NCI-H1105 treated with DMSO at 0.1 percent for 48 hours (cell line): ENCODE measurements at regions not wholly inside any gene's neighbourhood (a gene's known extent, or its start where the extent isn't known, plus 50 kb on each side); places are given as distances from the start of the nearest gene placed in this dataset.
"Not testable (repeated sequence)": the region's sequence is repeated elsewhere in the genome, so short reads cannot be mapped to it uniquely, and the experiment has no call there.

Experiments used
- DNase-seq: peaks from one replicate; lab custom pipeline; 2025; lab: John Stamatoyannopoulos, UW

DNA sequence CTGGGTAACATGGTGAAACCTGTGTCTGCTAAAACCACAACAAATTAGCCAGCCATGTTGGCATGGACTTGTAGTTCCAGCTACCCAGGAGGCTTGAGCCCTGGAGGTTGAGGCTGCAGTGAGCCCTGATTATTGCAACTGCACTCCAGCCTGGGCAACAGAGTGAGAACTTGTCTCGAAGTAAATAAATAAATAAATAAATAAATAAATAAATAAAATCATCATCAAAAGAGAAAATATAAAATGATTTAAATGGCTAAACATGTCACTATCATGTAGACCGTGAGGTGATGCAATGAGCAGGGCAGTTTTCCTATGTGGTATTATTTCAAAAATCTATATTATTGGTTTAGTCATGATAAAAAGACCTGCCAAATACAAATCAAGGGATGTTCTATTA, 2074.3 kb downstream of the PCDH9 start:
- no peak for DNase-seq

GRCh38 chr13:65154661-65155447, 2075.3 kb downstream of the PCDH9 start:
- no peak for DNase-seq

DNA sequence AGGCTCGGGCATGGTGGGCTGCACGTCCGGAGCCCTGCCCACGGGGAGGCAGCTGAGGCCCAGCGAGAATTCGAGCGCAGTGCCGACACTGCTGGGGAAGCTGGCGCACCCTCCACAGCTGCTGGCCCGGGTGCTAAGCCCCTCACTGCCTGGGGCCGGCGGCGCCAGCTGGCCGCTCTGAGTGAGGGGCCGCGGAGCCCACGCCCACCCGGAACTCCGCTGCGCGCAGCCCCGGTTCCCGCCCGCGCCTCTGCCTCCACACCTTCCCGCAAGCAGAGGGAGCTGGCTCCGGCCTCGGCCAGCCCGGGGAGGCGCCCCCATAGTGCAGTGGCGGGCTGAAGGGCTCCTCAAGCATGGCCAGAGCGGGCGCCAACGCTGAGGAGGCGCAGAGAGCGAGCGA, 2080.4 kb downstream of the PCDH9 start:
- no peak for DNase-seq

- no peak for DNase-seq
These were observed 2086.2 kb downstream of the PCDH9 start for GRCh38 chr13:65143920-65144319.

GRCh38 chr13:65133094-65133493, 2097.0 kb downstream of the PCDH9 start:
- no peak for DNase-seq

DNA sequence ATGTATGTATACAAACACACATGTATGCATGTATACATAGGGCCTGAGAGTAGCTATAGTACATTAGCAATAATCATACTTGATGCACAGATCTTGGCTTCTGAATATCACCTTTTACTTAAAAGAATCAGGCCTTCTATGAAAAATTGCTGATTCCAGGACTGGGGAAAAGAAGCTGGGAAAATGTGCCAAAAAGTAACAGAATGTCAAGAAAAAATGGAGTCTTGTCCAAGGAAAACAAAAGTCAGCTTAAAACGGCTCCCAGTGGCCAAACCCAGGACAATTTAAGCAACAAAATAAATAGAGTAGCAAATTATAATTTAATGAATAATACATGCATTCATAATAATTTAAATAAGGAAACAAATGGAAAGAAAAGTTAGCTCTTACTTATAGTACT, 2104.9 kb downstream of the PCDH9 start:
- DNase-seq, result no peak

- no peak for DNase-seq
These were observed 2117.6 kb downstream of the PCDH9 start for GRCh38 chr13:65112531-65112941.

GRCh38 chr13:65112123-65112522, 2118.0 kb downstream of the PCDH9 start:
- no peak for DNase-seq

DNA sequence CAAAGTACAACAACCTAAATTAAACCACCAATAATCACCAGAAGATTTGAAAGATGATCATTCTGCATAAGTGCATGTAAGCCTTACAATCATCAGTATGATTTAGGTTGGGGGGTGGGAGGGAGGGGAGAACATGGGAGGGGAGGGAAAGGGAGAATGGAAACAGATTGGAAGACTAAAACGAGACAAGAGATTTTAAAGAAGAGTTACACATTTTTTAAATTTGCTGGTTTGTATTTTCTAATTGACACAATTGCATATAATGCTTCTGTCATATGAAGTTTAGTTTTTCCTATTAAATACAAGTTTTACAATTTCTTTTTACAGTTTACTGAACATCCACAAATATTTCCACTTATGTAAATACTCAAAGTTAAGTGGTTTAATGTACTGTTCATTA, 2118.9 kb downstream of the PCDH9 start:
- peak; percentile 21 for DNase-seq

DNA sequence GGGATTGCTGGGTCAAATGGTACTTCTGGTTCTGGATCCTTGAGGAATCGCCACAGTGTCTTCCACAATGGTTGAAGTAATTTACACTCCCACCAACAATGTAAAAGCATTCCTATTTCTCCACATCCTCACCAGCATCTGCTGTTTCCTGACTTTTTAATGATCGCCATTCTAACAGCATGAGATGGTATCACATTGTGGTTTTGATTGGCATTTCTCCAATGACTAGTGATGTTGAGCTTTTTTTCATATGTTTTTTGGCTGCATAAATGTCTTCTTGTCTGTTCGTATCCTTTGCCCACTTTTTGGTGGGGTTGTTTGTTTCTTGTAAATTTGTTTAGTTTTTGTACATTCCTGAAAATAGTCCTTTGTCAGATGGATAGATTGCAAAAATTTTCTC, 2125.7 kb downstream of the PCDH9 start:
- not testable (repeated sequence) for DNase-seq

DNA sequence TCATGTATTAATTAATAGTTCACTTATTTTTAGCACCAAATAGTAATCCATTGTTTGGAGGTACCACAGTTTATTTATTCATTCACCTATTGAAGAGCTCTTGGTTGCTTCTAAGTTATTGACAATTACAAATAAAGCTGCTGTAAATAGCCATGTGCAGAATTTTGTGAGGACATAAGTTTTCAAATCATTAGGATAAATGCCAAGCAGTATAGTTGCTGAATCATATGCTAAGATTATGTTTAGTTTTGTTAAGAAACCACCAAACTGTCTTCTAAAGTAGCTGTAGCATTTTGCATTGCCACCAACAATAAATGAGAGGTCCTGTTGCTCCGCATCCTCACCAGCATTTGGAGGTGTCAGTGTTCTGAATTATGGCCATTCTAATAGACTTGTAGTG, 2126.8 kb downstream of the PCDH9 start:
- DNase-seq, result no peak

DNA sequence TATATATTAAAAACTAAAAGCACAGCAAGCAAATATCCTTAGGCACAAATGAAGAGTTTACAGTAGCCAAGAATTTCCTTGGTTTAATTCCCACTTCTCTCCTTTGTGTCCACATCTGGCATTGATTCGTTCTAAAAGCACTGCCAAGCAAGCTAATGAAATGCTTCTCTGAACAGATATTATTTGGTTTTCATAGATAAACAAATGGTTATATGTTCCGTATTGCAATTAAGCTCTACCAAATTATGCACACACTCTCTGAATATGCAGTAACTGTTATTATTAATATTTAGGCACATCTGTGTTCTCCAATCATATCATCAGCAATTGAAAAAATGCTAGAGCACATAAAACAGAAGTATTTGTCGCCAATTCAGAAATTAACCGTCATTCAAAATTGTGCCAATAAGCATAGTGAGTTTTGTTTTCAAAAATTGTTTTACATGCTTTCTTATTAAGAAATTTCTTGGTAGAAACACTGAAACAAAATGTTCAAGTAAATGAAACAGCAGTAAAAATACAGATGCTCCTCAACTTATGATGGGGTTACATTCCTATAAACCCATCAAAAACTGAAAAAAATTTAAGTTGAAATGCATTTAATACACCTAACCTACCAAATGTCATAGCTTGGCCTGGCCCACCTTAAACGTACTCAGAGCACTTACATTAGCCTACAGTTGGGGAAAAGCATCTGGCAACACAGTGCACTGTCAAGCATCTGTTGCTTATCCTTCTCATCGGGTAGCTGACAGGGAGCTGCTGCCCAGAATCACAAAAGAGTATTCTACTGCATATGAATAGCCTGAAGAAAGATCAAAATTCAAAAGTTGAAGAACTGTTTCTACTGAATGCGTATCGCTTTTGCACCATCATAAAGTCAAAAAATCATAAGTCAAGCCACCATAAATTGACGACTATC, 2134.7 kb downstream of the PCDH9 start:
- no peak for DNase-seq

- no peak for DNase-seq
These were observed 2136.8 kb downstream of the PCDH9 start for GRCh38 chr13:65093357-65093756.

DNA sequence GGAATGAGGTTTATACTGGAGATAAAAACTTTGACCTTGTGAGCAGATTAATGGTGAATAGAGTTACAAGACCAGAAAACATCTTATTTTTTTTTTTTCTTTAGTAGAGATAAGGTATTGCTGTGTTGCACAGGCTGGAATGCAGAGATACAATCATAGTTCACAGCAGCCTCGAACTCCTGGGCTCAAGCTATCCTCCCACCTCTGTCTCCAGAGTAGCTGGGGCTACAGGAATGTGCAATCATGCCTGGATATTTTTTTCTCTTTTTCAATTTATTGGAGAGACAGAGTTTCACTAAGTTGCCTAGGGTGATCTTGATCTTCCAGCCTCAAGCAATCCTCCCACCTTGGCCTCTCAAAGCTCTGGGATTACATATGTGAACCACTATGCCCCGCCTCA, 2139.1 kb downstream of the PCDH9 start:
- DNase-seq, result no peak

DNA sequence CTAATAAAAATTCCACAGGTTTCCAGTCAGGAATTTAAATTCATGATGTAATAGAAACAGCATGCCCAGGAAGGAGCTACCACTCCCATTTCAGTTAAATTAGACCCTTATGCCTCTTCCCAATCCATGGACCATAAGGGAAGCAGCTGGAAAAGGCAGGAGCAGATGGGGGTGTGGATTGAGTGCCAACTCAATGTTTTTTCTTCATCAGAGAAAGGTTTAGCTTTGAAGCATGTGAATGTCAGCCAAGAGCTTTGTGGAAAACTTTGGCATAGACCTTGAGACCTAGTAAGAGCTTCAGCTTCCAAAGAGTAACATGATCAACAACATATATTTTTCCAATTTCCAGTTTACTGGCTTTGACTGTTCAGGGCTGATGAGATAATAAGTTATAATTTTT, 2139.9 kb downstream of the PCDH9 start:
- no peak for DNase-seq

DNA sequence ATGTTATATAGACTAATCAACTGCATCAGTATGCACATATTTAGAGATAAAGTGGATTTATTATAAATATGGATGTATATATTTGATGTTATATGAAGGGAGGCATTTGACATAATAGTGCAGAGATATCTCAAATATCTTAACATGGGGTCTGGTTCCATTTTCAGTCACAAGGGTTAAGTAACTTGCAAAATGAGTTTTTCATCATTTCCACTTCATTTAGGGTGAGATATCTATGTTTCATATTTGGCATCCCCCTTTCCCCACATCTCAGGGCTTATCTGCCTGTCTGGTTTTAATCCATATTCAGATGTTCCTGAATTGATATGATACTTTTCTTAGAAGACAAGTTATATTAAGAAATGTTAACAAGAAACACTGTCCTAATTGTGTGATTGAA, 2141.2 kb downstream of the PCDH9 start:
- DNase-seq, result no peak

GRCh38 chr13:65085977-65086376, 2144.2 kb downstream of the PCDH9 start:
- no peak for DNase-seq

- no peak for DNase-seq
These were observed 2155.9 kb downstream of the PCDH9 start for GRCh38 chr13:65074248-65074647.

- no peak for DNase-seq
These were observed 2165.2 kb downstream of the PCDH9 start for GRCh38 chr13:65064967-65065366.

DNA sequence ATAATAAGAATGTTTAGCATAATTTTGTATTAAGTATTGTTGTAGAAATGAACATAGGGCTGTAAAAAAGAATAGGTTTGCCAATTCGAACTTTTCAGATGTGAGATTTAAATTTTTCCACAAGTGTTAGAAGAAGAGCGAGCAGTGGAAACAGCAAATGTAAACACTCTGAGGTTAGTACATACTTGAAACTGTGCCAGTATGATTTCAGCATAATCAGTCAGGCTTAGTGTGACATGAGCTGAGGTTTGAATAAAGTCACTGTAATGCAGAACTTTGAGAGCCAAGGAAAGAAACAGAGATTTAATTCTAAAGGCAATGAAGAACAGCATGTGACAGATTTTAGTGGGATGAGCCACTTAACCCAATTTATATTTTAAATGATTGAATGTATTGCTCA, 2166.4 kb downstream of the PCDH9 start:
- DNase-seq, result peak; percentile 31

- no peak for DNase-seq
These were observed 2172.2 kb downstream of the PCDH9 start for GRCh38 chr13:65057986-65058385.

DNA sequence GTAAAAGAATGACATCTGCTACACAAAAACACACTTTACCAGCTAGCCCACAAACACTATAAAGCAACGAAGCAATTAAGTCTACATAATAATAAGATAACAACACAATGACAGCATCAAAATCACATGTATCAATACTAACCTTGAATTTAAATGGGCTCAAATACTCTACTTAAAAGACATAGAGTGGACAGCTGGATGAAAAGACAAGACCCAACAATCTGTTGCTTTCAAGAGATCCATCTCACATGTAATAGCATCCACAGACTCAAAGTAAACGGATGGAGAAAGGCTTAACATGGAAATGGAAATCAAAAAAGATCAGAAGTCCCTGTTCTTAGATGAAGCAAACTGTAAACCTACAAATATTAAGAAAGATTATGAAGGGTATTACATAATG, 2175.9 kb downstream of the PCDH9 start:
- peak; percentile 22 for DNase-seq

DNA sequence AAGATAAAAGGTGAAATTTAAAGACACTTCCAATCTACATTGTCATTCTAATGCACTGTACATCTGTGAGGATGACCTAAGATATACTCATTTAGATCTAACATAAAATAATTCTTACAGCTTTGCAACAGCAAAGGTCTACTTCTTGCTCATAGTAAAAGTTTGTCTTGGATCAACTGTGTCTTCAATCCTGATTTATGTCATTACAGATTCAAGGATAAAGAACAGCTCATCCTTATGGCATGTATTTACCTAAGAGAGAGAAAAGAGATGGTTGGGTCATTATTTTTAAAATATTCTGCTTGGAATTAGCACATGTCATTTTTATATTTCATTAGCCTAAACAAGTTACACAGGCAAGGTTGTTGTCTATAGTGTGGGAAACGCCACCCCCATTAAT, 2193.1 kb downstream of the PCDH9 start:
- DNase-seq, result no peak
